ENCODE measurements at regions not wholly inside any gene's neighbourhood (a gene's known extent, or its start where the extent isn't known, plus 50 kb on each side); places are given as distances from the start of the nearest gene placed in this dataset.

DNA sequence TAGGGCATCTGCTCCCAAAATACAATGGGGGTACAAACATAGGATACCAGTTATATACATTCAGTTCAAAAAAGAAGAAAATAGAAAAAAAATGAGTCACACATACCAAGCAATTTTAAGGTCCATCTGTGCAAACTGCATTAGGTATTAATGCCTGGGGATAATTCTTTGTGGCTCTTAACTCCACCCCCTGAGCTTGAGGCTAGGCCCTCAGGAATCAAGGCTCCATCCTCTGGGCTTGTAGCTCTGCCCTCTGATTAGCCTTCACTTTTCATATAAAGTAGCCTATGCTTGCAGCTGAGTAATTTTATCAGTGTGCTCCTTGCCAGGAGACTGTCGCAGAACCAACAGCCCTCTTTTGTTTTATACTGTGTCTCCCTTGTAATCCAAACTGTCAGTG is 69.9 kb upstream of the BACE2 start:
- Mint-ChIP-seq H3K27me3 (peaks cover 23% of the 10 kb centered on the region), H3K9me3 (ENCODE audit: insufficient read depth) (peaks cover 3% of the 10 kb centered on the region), H3K4me1 (no peaks in the 10 kb centered on the region), H3K27ac (no peak overlapping the region), H3K4me3 (no peak overlapping the region)
- ATAC-seq (ENCODE audit: low read depth) (no peak), DNase-seq (no peak)
- Histone ChIP-seq H2AFZ (ENCODE audit: insufficient read depth, low read depth, low read length, poor library complexity, severe bottlenecking) (no peak overlapping the region), H3K4me1 (ENCODE audit: control insufficient read depth in 2 of 2, insufficient read depth in 2 of 2, low read length in 2 of 2) (no peaks in the 10 kb centered on the region), H3K36me3 (replicated peaks in 1 of 2; ENCODE audit: control extremely low read depth in 1 of 2, control insufficient read depth in 1 of 2, extremely low read depth in 1 of 2, insufficient read depth in 2 of 2, low read length in 1 of 2) (no peaks in the 10 kb centered on the region), H3K4me3 (ENCODE audit: control extremely low read depth in 1 of 5, extremely low read depth in 1 of 5, insufficient read depth in 1 of 5, low read depth in 2 of 5, low read length in 4 of 5) (no peak overlapping the region), H4K20me1 (ENCODE audit: control insufficient read depth, insufficient read depth, low read length, poor library complexity, severe bottlenecking) (no peaks in the 10 kb centered on the region), H3K27me3 (replicated peaks in 1 of 4; ENCODE audit: control extremely low read depth in 1 of 4, control insufficient read depth in 3 of 4, insufficient read depth in 4 of 4, low read length in 3 of 4) (peaks cover 0 to 14% (median 2%) of the 10 kb centered on the region in 4 experiments), H3K4me2 (replicated peaks; ENCODE audit: low read depth, low read length, poor library complexity, severe bottlenecking) (no peak overlapping the region), H3K79me2 (ENCODE audit: control insufficient read depth, insufficient read depth, low read length) (no peaks in the 10 kb centered on the region), H3K9ac (ENCODE audit: low read length) (no peak overlapping the region), H3K27ac (ENCODE audit: low read length in 2 of 2) (no peak overlapping the region), H3K9me3 (ENCODE audit: control extremely low read depth in 1 of 3, control insufficient read depth in 2 of 3, insufficient read depth in 1 of 3, low read length in 2 of 3) (no peaks in the 10 kb centered on the region)
- CTCF ChIA-PET = no interaction called here
- POLR2A ChIA-PET = no interaction called here
- no CpG with 5 or more reads among the region's 1 CpG for WGBS (ENCODE audit: insufficient coverage)
- intact Hi-C loops (cut with micrococcal nuclease) = no loop called here
- TF ChIP-seq, protein P1, sequence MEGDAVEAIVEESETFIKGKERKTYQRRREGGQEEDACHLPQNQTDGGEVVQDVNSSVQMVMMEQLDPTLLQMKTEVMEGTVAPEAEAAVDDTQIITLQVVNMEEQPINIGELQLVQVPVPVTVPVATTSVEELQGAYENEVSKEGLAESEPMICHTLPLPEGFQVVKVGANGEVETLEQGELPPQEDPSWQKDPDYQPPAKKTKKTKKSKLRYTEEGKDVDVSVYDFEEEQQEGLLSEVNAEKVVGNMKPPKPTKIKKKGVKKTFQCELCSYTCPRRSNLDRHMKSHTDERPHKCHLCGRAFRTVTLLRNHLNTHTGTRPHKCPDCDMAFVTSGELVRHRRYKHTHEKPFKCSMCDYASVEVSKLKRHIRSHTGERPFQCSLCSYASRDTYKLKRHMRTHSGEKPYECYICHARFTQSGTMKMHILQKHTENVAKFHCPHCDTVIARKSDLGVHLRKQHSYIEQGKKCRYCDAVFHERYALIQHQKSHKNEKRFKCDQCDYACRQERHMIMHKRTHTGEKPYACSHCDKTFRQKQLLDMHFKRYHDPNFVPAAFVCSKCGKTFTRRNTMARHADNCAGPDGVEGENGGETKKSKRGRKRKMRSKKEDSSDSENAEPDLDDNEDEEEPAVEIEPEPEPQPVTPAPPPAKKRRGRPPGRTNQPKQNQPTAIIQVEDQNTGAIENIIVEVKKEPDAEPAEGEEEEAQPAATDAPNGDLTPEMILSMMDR (IDR thresholded peaks at IDR 0.05) = no peak
- no peak for TF ChIP-seq EZH2 (IDR thresholded peaks at IDR 0.05; ENCODE audit: borderline replicate concordance, insufficient read depth, low read depth, low read length, poor library complexity, severe bottlenecking)

DNA sequence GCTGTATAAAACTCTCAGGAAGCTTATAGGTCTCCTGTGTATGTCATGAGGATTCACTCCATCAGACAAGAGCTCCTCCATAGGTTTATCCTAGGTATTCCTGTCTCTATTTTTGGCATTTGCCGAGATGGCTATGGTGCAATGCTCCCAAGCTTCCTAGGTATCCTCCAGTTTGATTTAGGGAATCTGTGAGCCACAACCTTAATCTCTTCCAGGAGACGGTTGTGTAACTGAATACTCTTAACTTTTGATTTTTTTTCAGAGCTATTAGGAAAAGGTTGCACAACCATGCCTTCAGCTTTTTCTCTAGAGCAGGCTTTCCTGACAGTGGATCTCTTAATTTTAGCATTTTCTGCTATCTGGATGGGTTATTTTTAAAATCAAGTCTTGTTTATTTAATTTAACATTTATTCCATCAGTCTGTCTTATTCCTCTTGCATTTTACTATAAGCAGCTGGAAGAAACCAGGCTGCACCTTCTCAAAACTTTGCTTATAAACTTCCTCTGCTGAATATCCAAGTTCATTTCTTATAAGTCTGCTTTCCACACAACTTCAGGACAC is 69.4 kb upstream of the BACE2 start:
- Histone ChIP-seq H3K79me2 (ENCODE audit: control insufficient read depth, insufficient read depth, low read length) (no peaks in the 10 kb centered on the region), H2AFZ (ENCODE audit: insufficient read depth, low read depth, low read length, poor library complexity, severe bottlenecking) (no peak overlapping the region), H4K20me1 (ENCODE audit: control insufficient read depth, insufficient read depth, low read length, poor library complexity, severe bottlenecking) (no peaks in the 10 kb centered on the region), H3K27me3 (replicated peaks in 1 of 4; ENCODE audit: control extremely low read depth in 1 of 4, control insufficient read depth in 3 of 4, insufficient read depth in 4 of 4, low read length in 3 of 4) (peaks cover 0 to 14% (median 2%) of the 10 kb centered on the region in 4 experiments), H3K4me1 (ENCODE audit: control insufficient read depth in 2 of 2, insufficient read depth in 2 of 2, low read length in 2 of 2) (no peaks in the 10 kb centered on the region), H3K4me2 (replicated peaks; ENCODE audit: low read depth, low read length, poor library complexity, severe bottlenecking) (no peak overlapping the region), H3K9ac (ENCODE audit: low read length) (no peak overlapping the region), H3K36me3 (replicated peaks in 1 of 2; ENCODE audit: control extremely low read depth in 1 of 2, control insufficient read depth in 1 of 2, extremely low read depth in 1 of 2, insufficient read depth in 2 of 2, low read length in 1 of 2) (no peaks in the 10 kb centered on the region), H3K27ac (ENCODE audit: low read length in 2 of 2) (no peak overlapping the region), H3K9me3 (ENCODE audit: control extremely low read depth in 1 of 3, control insufficient read depth in 2 of 3, insufficient read depth in 1 of 3, low read length in 2 of 3) (no peaks in the 10 kb centered on the region), H3K4me3 (ENCODE audit: control extremely low read depth in 1 of 5, extremely low read depth in 1 of 5, insufficient read depth in 1 of 5, low read depth in 2 of 5, low read length in 4 of 5) (no peak overlapping the region)
- TF ChIP-seq EZH2 (IDR thresholded peaks at IDR 0.05; ENCODE audit: borderline replicate concordance, insufficient read depth, low read depth, low read length, poor library complexity, severe bottlenecking) = no peak
- TF ChIP-seq, protein P1 (IDR thresholded peaks at IDR 0.05) = no peak
- DNase-seq = no peak
- Mint-ChIP-seq H3K27ac (no peak overlapping the region), H3K27me3 (peaks cover 23% of the 10 kb centered on the region), H3K4me3 (no peak overlapping the region), H3K9me3 (ENCODE audit: insufficient read depth) (peaks cover 3% of the 10 kb centered on the region), H3K4me1 (no peaks in the 10 kb centered on the region)
- intact Hi-C loops (cut with micrococcal nuclease) = no loop called here
- CTCF ChIA-PET = no interaction called here
- WGBS (ENCODE audit: insufficient coverage) = no CpG with 5 or more reads among the region's 2 CpGs
- POLR2A ChIA-PET = no interaction called here
- ATAC-seq (ENCODE audit: low read depth) = no peak
